B cell (primary cell): ENCODE measurements at regions not wholly inside any gene's neighbourhood (a gene's known extent, or its start where the extent isn't known, plus 50 kb on each side); places are given as distances from the start of the nearest gene placed in this dataset.
"Not testable (repeated sequence)": the region's sequence is repeated elsewhere in the genome, so short reads cannot be mapped to it uniquely, and the experiment has no call there.

Source experiments
- ATAC-seq: fragments of 200-7000 bp; cut with Tn5 transposase; one replicate; pipeline ENCODE4 v1.10.0; 2021; ENCODE audit warnings: low read depth, mild to moderate bottlenecking, moderate number of reproducible peaks, moderate library complexity
- CTCF ChIA-PET: fragments of 350-600 bp; sonication (Branson Sonifier 250); formaldehyde crosslinking; loops from one replicate; lab custom pipeline; 2021; ENCODE audit warnings: antibody characterized with exemption, inconsistent platforms; lab: Charles Lee
- POLR2A ChIA-PET: fragments of 350-600 bp; sonication (Branson Sonifier 250); formaldehyde crosslinking; loops from one replicate; lab custom pipeline; 2021; ENCODE audit warnings: antibody characterized with exemption; lab: Charles Lee
- DNase-seq: peaks from one replicate; pipeline ENCODE4 v3.0.0; 2013
- H2AFZ ChIP-seq: 2 replicates; pipeline ENCODE4 v1.6.1; 2012; ENCODE audit warnings: mild to moderate bottlenecking, low read depth, low read length; ENCODE audit not compliant: insufficient read depth, poor library complexity, severe bottlenecking
- H3K27ac ChIP-seq, 2 donors: 1 replicate in 1 of 2; 2 replicates in 1 of 2; pipeline ENCODE4 v1.5.1; 2012 to 2013; ENCODE audit warnings: low read length in 2 of 2, mild to moderate bottlenecking in 2 of 2, moderate library complexity in 1 of 2
- H3K27me3 ChIP-seq, 4 experiments: fragments of 200-600 bp in 1 of 4; sonication (generic) in 1 of 4; replicated peaks in 1 of 4; 1 replicate in 2 of 4; 2 replicates in 2 of 4; pipeline versions ENCODE4 v1.6.1 to v1.7.0; 2013 to 2016; ENCODE audit warnings: low read length in 3 of 4, mild to moderate bottlenecking in 2 of 4, mixed read lengths in 1 of 4, moderate library complexity in 1 of 4; ENCODE audit not compliant: insufficient read depth in 4 of 4, control insufficient read depth in 3 of 4; ENCODE audit errors: control extremely low read depth in 1 of 4
- H3K36me3 ChIP-seq, 2 experiments: replicated peaks in 1 of 2; 1 replicate in 1 of 2; 2 replicates in 1 of 2; pipeline versions ENCODE4 v1.6.1 to v1.7.1; 2013; ENCODE audit warnings: low read length in 1 of 2; ENCODE audit not compliant: insufficient read depth in 2 of 2, control insufficient read depth in 1 of 2; ENCODE audit errors: control extremely low read depth in 1 of 2, extremely low read depth in 1 of 2
- H3K4me1 ChIP-seq, 2 donors: fragments of 200-600 bp in 1 of 2; sonication (generic) in 1 of 2; 1 replicate in 1 of 2; 2 replicates in 1 of 2; pipeline versions ENCODE4 v1.5.1 to v1.6.1; 2013 to 2017; ENCODE audit warnings: low read length in 2 of 2; ENCODE audit not compliant: control insufficient read depth in 2 of 2, insufficient read depth in 2 of 2
- H3K4me2 ChIP-seq: replicated peaks from 2 replicates; pipeline ENCODE3; 2012; ENCODE audit warnings: mild to moderate bottlenecking, low read depth, low read length; ENCODE audit not compliant: poor library complexity, severe bottlenecking
- H3K4me3 ChIP-seq, 5 experiments: fragments of 200-600 bp in 1 of 5; sonication (generic) in 1 of 5; 1 replicate in 3 of 5; 2 replicates in 2 of 5; pipeline versions ENCODE4 v1.5.1 to v1.7.0; 2011 to 2016; ENCODE audit warnings: low read length in 4 of 5, mild to moderate bottlenecking in 4 of 5, low read depth in 2 of 5, control low read depth in 1 of 5, moderate library complexity in 1 of 5; ENCODE audit not compliant: insufficient read depth in 1 of 5; ENCODE audit errors: control extremely low read depth in 1 of 5, extremely low read depth in 1 of 5
- H3K79me2 ChIP-seq: fragments of 200-600 bp; sonication (generic); one replicate; pipeline ENCODE4 v1.6.0; 2016; ENCODE audit warnings: low read length; ENCODE audit not compliant: control insufficient read depth, insufficient read depth
- H3K9ac ChIP-seq: fragments of 200-600 bp; sonication (generic); 2 replicates; pipeline ENCODE4 v1.6.1; 2017; ENCODE audit warnings: mild to moderate bottlenecking, low read length, moderate library complexity
- H3K9me3 ChIP-seq, 3 donors: one replicate each; pipeline versions ENCODE4 v1.6.1 to v1.7.1; 2013; ENCODE audit warnings: low read length in 2 of 3; ENCODE audit not compliant: control insufficient read depth in 2 of 3, insufficient read depth in 1 of 3; ENCODE audit errors: control extremely low read depth in 1 of 3
- H4K20me1 ChIP-seq: 2 replicates; pipeline ENCODE4 v1.6.0; 2012; ENCODE audit warnings: mild to moderate bottlenecking, low read length; ENCODE audit not compliant: insufficient read depth, control insufficient read depth, poor library complexity, severe bottlenecking
- H3K27ac Mint-ChIP-seq: one replicate; pipeline ENCODE4 v1.8.0; 2021; ENCODE audit warnings: mixed read lengths
- H3K27me3 Mint-ChIP-seq: one replicate; pipeline ENCODE4 v1.8.0; 2021; ENCODE audit warnings: mixed read lengths
- H3K4me1 Mint-ChIP-seq: one replicate; pipeline ENCODE4 v1.8.0; 2021; ENCODE audit warnings: mixed read lengths
- H3K4me3 Mint-ChIP-seq: one replicate; pipeline ENCODE4 v1.8.0; 2021; ENCODE audit warnings: mixed read lengths
- H3K9me3 Mint-ChIP-seq: one replicate; pipeline ENCODE4 v1.8.0; 2022; ENCODE audit warnings: mixed read lengths; ENCODE audit not compliant: insufficient read depth
- CTCF ChIP-seq: fragments of 200-600 bp; IDR thresholded peaks from one replicate; pipeline ENCODE4 v1.8.0; 2022; ENCODE audit warnings: antibody characterized with exemption, mild to moderate bottlenecking
- EZH2 ChIP-seq: IDR thresholded peaks from 2 replicates; pipeline ENCODE4 v1.6.1; 2012; ENCODE audit warnings: borderline replicate concordance, low read depth, mild to moderate bottlenecking, moderate library complexity, low read length; ENCODE audit not compliant: insufficient read depth, poor library complexity, severe bottlenecking
- WGBS: methylation state at CpG from one replicate; pipeline ENCODE4 v1.1.5; 2013; ENCODE audit warnings: missing lambda C conversion rate; ENCODE audit not compliant: insufficient coverage; 5-methylcytosine and 5-hydroxymethylcytosine counted together
- intact Hi-C: fragments of 100-400 bp; cut with micrococcal nuclease; formaldehyde crosslinking; loops from one replicate; pipeline ENCODE4 v1.10.0; 2022

GRCh38 chr1:101373570-101373969, 136.8 kb downstream of the S1PR1 start:
- Mint-ChIP-seq H3K4me1 (peaks cover 2% of the 10 kb centered on the region), H3K4me3 (no peak overlapping the region), H3K9me3 (peaks cover 5% of the 10 kb centered on the region), H3K27me3 (no peaks in the 10 kb centered on the region), H3K27ac (no peak overlapping the region)
- no peaks in the 10 kb centered on the region for H3K79me2 ChIP-seq
- DNase-seq (no peak), ATAC-seq (no peak)
- no peak overlapping the region for H2AFZ ChIP-seq
- CTCF ChIA-PET: interaction anchor here (1.3 to 1.5 kb wide), 3 partner anchors 16 to 85 kb away, joined by 3 to 7 read pairs (median 6); no protein-coding TSS in a partner anchor
- intact Hi-C loops: no loop called here
- H3K9me3 ChIP-seq: peaks cover 0 to 2% (median 0%) of the 10 kb centered on the region in 3 donors
- no peak overlapping the region for H3K4me3 ChIP-seq
- no peak overlapping the region for H3K4me2 ChIP-seq
- H3K27me3 ChIP-seq: no peaks in the 10 kb centered on the region
- no peak overlapping the region for H3K9ac ChIP-seq
- POLR2A ChIA-PET: no interaction called here
- H3K27ac ChIP-seq: no peak overlapping the region
- H4K20me1 ChIP-seq: no peaks in the 10 kb centered on the region
- H3K36me3 ChIP-seq: no peaks in the 10 kb centered on the region
- no peaks in the 10 kb centered on the region for H3K4me1 ChIP-seq
- TF ChIP-seq CTCF: no peak
- TF ChIP-seq EZH2: no peak

GRCh38 chr1:101375448-101375847, 138.6 kb downstream of the S1PR1 start:
- H3K27ac ChIP-seq, H3K27me3 ChIP-seq, H3K79me2 ChIP-seq, H3K36me3 ChIP-seq, H3K4me3 ChIP-seq, H3K27ac Mint-ChIP-seq, H3K27me3 Mint-ChIP-seq, H3K4me2 ChIP-seq, ATAC-seq, H4K20me1 ChIP-seq, DNase-seq, H3K9me3 Mint-ChIP-seq, H3K9me3 ChIP-seq, H3K4me3 Mint-ChIP-seq, H2AFZ ChIP-seq, intact Hi-C loops, H3K9ac ChIP-seq: not testable (repeated sequence)
- POLR2A ChIA-PET: interaction anchor here (0.6 kb wide), 1 partner anchor 21 kb away, joined by 3 read pairs; no protein-coding TSS in a partner anchor
- H3K4me1 Mint-ChIP-seq: peaks cover 20% of the 10 kb centered on the region
- CTCF ChIA-PET: interaction anchor here (1.1 kb wide), 1 partner anchor 18 kb away, joined by 3 read pairs; no protein-coding TSS in a partner anchor
- WGBS: no CpG with 5 or more reads among the region's 3 CpGs
- peaks cover 13 to 14% of the 10 kb centered on the region in 2 donors for H3K4me1 ChIP-seq
